DMS 273 treated with DMSO at 0.1 percent for 48 hours (cell line): ENCODE measurements at regions not wholly inside any gene's neighbourhood (a gene's known extent, or its start where the extent isn't known, plus 50 kb on each side); places are given as distances from the start of the nearest gene placed in this dataset.

ENCODE experiments used
- DNase-seq: peaks from one replicate; lab custom pipeline; 2025; lab: John Stamatoyannopoulos, UW

DNA sequence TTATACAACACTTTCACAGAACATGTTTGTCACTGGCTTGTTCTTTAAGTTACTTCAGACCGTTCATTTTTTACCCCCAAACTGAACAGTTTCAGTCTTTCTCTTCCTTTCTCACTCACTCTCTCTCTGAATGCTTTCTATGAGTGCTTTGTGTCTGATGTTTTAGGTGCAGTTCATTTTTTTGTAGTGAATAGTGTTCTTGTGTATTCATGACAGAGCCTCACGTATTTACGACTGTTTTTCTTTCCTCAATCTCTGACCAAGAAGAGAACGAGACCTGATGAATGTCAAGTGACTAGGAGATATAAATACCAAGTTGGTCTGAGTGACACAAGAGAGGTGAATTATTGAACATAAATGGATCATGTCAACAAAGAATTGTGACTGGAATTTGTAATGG, 1525.0 kb upstream of the MIR17HG start:
- no peak for DNase-seq

DNA sequence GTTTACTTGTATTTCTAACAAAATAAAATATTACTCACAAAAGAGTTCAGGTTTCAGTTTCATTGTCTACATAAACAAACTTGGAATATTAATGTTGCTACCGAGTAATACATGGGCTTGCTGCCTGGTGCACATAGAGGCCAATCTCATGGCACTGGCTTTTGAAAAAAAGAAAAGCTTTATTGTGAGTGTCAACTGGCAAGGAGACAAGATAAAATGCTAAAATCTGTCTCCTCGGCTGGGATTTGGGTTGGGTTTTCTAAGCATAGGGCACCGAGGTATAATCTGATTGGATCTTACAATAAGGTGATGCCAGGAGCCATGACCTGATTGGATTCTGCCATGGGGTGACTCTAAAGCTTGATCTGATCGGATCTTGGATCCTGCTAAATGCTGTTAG, 1519.9 kb upstream of the MIR17HG start:
- no peak for DNase-seq

DNA sequence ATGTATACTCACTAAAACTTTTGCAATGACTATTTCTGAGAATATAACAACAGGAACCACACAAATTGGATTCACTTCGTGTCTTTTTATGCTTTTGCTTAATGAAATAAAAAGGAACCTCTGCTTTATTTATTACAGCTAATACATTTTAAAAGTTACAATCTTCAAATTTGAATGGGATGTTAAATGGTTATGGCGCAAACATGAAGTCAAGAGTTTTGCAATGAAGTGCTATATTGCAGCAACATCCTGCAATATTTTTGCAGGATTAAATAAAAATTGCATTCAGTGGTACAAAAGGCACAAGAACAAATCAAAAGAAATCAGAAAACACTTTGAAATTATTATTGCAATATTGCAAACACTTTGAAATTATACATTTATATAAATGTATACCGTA, 1519.0 kb upstream of the MIR17HG start:
- no peak for DNase-seq

DNA sequence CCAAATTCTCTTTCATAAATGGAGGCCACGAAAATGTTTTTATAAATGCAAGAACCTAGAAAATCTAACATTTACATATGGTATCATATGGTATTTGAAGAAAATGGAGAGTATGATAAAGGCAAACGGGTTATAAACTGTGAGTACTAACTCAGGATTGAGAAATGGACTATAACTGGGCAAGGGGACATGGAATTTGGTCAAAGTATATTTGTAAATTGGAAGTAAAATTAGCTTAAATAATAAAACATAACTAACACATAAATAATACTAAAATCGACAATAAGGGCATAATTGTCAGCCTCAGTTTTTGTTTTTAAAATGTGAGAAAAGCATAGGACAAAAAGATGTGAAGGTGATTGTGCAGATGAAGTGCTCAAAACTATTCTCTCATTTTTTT, 1516.3 kb upstream of the MIR17HG start:
- no peak for DNase-seq

DNA sequence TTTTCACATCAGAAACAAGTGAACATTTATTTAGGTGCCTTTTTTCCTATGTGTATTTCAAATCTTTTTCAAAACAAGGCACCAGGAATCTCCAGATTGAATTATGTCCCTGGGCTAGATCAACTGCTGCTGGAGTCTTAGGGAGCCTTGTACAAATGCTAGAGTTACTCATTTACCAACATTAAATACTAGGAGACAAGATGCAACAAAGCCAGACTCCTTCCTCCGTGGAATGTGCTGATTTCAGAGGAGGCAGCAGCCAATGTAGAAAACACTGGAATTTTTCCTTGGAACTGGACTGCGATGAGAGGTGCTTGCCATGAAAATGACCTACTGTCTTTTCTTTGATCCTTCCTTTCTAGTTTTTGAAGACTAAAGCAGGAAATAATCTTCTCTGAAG, 1514.7 kb upstream of the MIR17HG start:
- no peak for DNase-seq

DNA sequence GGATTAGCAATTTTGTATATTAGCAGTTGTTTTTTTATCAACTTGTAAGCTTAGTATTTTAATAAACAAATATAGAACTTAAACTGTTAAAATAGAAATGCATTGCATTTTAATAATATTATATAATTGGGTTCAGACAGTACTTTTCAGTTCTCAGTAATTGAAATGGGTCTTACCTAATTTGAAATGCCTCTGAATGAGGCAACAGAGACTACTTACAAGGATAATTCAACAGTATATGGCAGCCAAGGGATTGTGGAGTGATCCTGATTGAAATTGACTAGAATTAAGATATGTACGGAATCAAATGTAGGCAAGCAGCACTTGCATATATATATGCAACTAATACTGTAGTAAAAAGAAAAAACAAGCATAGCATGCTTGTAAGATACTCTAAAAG, 1503.9 kb upstream of the MIR17HG start:
- DNase-seq = no peak

DNA sequence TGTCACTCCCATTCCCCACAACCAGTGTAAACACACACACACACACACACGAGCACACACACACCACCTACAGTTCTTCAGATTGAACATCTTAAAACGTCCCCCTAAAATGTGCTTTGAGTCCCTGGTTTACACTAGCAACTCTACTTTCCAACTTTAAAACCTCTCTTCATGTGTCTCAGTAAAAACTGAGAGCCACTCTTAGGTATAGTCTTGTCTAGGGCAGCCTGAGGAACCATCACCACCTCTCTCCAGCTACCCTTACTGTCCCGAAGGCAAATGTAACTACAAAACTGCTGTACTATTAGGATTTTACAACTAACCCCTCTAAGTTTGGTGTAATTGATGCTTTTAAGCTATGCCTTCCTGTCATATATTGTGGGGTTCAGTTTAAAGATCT, 1501.6 kb upstream of the MIR17HG start:
- no peak for DNase-seq

DNA sequence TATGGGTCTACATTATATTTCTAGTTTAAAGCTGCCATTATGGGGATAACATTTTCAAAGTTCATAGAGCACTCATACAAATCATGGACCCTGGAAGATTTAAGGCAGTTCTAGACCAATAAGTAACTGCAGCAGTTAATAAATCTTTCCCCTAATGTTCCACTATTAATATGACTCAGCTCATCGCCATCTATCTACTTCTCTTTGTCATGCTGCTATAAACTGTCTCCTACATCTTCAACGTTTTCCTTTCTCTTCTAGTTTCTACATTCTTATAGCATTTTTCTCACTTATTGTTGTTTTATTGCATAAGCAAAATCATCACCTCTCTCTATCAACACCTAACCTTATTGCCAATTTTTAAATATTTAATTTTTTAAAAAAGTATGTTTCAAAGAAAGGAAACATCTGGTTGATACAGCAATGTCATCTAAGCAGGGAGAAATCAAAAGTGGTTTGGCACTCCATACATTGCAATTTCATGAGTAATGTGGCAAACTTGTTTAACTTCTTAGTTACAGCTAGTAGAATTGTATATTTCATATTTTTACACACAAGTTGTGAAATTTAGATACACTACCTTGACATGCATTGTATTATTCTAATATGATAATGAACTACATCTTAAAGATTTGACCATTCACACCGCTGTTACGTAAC, 1500.4 kb upstream of the MIR17HG start:
- DNase-seq = no peak

DNA sequence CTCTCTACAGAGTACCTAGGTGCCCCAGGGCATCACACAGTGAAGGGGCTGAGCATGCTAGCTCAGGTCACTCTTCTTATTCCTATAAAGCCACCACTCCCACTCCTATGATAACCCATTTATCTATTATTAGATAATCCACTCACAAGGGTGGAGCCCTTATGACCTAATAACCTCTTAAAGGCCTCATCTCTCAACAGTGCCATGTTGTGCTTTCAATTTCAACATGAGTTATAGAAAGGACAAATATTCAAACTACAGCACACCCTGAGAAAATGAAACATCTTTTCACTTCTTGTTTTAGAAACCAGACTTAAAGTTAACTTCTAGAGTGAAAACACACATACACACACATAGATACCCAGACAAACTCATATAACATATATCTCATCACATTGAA, 1494.9 kb upstream of the MIR17HG start:
- DNase-seq = no peak

DNA sequence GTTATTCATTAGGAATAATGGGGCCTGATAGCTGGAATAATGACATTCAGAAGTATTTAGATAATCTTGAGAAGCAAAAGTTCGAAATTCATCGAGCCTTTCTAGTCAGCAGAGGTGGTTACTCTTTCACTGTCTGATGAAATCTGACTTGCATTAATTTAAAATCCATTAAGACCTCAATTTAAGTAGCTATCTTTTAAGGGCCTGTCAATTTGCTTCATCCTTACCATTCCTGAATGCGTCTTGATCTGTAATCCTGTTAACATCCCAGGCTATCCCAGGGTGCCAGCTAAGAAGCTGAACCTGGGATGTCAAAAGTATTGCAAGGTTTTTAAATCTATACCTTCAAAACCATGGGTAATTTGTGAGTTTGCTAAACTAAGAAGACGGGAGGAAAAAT, 1491.0 kb upstream of the MIR17HG start:
- no peak for DNase-seq

DNA sequence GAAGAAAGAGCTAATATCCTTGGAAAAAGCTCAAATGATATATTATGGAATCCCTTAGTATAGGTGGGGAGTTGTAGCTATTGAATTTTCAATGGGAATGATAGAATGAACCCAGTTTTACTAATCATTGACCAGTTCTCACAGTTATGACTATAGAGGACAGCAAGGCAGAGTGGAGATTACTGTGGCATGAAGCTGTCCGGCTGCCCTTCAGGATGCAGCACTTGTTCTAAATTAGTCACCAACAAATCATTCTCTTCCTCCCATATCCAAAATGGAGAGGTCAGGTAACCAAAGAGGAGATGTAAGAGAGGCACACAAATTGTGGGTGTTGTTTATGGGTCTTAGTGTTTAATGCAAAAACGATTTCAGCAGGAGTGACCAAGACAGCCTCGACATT, 1490.0 kb upstream of the MIR17HG start:
- no peak for DNase-seq

DNA sequence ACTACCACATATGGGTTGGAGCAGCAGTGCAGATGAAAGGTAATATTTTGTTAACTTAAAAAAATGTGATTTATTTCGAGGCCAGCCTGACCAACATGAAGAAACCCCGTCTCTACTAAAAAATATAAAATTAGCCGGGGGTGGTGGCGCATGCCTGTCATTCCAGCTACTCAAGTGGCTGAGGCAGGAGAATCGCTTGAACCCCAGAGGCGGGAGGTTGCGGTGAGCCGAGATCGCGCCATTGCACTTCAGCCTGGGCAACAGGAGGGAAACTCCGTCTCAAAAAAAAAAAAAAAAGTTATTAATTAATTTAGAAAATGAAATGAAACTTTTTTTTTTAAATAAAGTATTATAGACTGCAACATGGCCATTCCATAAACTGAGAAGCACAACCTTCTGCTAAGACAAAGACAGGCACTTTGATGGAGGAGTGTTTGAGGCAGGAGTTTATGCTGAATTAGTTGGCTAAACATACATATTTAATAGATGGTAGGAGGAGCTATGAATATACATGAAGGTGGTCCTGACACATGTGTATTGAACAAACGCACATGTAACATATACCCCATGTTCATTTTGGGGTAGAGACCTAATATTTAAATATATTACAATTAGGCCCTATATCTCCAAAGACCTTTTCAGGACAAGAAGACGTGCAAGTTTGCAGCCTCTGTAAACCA, 1485.3 kb upstream of the MIR17HG start:
- DNase-seq = no peak

DNA sequence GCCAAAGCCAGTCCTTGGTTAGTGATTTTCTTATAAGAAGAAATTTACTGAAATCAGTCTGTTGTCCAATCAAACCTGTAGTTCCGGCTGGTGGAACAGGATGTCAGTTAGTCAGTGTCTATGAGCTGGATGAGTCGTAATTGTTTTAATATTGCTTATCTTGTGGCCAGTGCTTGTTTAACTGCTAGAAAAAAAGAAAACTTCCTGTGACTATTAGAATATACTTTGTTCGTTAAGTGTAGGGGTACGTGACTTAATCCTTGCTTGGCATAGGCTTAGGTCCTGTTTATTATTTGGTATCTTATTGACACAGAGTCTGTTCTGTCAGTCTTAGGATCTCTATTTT, 1484.8 kb upstream of the MIR17HG start:
- no peak for DNase-seq

DNA sequence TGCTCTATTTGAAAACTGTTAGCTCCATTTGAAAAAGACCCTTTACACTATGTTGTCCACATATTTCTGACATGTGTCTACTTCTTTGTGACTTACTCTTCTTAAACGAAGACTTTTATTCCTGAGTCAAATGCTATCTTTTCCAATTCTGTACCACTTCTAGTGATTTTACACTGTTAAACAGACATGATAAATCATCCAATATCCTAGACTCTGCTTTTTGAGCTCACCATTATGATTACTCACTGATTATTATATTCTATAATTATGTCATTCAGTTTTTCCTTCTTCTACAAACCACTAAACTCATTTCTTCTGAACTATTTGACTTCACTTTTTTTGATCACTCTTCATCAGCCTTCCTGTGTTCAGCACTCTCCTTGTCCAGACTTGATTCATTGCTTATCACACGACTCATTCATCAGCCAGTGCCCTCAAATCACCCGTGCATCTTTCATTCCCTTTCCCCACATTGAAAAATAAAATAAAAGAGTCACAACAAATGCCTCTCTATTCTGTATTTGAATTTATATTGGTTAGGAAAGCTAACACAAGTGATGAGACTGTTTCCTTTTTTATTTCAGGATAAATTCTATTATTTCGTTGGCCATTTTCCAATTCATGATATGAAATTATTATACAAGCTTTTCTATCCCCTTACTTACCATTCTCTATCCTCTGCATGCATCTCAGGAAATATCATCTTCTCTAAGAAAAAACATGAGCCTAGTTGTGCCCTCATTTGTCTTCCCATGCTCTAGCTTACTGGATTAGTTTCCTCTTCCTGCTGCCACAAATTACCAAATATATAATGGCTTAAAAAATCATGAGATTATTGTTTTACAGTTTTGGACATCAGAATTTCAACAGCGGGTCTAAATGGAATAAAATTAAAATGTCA, 1482.1 kb upstream of the MIR17HG start:
- no peak for DNase-seq

DNA sequence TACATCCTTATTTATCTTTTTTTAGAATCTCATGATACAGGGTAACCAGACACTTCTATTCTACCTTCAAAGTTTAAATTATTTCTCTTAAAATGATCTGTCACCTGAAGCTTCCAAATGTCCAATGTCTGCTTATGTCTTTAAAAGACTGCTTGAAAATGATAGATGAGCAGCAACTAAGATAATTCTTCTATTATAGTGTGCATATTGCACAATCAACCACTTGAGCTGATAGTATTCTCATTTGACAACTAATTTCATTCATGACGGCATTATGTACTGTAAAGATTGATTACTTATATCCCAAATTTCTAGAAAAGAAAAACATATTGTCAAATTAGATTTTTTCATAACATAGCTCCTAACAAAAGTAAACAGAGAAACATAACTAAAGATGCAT, 1478.2 kb upstream of the MIR17HG start:
- no peak for DNase-seq

DNA sequence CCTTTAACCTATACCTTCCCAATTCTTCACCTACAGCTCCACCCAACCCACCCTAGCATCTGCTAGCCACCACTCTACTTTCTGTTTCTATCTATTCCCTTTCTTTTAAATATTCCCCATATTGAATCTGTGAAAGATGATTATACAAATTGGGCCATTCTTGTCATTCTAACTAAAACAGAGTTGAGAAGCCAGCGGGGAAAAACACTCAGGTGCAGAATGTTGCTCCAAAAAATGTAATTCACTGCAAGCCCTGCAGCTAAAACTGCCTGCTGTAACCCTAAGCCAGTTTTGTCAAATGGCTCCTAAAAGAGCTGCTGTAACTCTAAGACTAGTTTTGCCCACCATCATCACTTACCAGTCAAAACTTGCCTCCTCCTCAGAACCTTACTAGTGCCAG, 1468.6 kb upstream of the MIR17HG start:
- DNase-seq = no peak

DNA sequence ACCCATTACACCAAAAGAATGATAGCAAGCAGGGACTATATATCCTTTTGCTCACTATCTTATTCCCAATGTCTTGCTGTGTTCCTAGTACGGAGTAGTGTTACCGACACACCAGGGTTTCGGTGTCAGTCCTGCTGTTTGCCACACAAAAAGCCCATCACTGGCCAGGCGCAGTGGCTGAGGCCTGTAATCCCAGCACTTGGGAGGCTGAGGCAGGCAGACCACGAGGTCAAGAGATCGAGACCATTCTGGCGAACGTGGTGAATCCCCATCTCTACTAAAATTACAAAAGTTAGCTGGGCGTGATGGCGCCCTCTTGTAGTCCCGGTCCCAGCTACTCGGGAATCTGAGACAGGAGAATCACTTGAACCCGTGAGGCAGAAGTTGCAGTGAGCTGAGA, 1467.3 kb upstream of the MIR17HG start:
- no peak for DNase-seq

DNA sequence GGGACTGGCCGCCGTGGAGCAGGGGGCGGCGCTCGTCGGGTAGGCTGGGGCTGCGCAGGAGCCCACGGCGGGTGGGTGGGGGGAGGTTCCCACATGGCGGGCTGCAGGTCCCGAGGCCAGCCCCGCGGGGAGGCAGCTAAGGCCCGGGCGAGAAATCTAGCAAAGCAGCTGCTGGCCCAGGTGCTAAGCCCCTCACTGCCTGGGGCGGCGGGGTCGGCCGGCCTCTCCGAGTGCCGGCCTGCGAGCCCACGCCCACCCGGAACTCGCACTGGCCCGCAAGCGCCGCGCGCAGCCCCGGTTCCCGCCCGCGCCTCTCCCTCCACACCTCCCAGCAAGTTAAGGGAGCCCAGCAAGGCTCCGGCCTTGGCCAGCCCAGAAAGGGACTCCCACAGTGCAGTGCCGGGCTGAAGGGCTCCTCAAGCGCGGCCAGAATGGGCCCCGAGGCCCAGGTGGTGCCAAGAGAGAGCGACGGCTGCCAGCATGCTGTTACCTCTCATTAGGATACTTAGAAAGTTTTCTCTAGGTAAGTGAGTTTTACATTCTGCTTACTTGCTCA, 1463.5 kb upstream of the MIR17HG start:
- no peak for DNase-seq

DNA sequence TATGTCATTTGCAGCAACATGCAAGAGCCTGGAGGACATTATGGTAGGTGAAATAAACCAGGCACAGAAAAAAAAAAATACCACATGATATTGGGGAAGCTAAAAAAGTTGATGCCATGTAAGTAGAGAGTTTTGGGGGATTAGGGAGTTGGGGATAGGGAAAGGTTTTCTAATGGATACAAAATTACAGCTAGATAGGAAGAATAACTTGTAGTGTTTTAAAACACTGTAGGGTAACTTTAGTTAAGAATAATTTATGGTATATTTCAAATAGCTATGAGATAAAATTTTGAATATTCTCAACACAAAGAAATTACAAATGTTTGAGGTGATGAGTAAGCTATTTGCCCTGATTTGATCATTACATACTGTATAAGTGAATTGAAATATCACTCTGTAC, 1456.7 kb upstream of the MIR17HG start:
- no peak for DNase-seq

DNA sequence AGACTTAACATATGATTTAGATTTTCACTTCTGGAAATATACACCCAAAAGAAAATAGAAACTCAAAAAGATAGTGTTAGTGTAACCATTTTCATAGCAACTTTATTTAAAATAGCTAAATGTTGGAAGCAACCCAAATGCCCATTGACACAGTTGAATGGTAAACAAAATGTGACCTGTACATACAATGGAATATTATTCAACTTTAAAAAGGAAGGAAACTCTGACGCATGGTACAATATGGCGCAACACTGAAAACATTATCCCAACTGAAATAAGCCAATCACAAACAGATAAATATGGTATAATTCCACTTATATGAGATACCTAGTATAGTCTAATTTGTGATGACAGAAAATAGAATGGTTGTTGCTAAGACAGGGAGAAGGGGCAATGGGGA, 1456.1 kb upstream of the MIR17HG start:
- DNase-seq = no peak

DNA sequence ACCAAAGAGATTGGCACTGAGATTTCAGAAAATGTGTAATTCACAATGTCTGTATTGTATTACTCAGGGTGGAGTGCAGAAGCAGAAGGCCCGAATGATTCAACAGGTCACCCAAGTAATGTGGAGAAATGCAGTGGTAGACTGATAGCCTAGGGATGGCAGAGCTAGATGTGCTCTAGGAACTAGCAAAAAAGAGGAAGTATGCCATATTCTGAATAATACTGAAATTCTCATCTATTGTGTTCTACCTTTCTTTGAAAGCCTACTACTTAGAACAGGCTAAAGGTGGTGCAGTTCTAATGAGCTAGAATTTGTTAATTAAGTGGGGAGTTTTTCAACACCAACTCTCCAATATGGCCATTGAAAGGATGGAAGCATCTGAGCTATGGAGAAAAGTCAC, 1449.8 kb upstream of the MIR17HG start:
- DNase-seq = no peak

DNA sequence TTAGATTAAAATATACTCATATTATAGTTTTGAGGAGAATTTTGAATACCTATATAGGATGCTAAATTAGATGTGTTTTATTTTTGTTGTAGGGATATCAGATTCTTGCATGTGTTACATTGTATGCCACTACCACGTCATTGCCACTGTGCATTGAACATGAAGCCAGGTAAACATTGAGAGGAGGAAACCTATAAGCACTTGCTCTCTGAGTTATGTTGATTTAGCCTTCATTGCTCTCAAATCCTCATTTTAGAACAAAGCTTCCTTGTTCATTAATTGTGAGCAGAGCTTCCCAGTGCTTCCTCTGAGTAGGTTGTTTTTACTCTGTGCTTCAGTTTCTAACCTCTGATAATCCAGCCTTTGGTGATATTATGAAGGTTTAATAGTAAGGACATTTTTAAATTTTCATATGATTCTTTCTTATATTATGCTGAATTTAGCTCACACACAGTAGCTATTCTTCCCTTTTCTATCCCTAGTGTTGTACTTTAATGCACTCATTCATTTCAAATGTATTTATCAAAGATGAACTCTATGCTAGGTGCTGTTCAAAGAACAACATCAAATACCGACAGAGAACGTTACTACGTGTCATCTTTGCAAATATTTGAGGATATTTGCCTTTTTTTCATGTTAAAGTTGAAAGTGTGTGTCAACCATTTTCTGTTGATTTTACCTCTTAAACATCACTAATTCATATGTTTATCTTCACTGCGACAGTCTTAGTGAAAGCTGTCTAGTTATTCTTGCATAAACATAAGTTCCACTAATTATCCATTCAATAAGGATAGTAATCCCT, 1448.0 kb upstream of the MIR17HG start:
- DNase-seq = no peak
